ENCODE measurements at regions not wholly inside any gene's neighbourhood (a gene's known extent, or its start where the extent isn't known, plus 50 kb on each side); places are given as distances from the start of the nearest gene placed in this dataset.

DNA sequence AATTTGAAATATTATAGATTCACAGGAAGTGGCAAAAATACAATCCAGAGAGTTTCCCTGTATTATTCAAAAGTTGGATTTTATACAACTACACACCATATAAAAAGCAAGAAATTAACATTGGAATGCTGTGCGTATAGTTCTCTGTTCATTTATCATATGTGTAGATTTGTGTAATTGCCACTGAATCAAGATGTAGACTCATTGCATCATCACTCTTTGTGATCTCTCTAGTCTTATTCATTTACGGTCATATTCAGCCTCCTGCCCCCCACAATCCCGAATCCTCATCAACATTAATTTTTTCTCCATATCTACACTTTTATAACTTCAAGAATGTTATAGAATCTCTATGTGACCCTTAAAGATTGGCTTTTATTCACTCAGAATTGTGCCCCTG is 390.6 kb upstream of the B3GAT1 start:
- TF ChIP-seq CTCF (IDR thresholded peaks at IDR 0.05) (no peak), E2F4 (CRISPR knock-in tag; IDR thresholded peaks at IDR 0.05; ENCODE audit: borderline replicate concordance, low read depth) (no peak), ZBTB43 (CRISPR knock-in tag; IDR thresholded peaks at IDR 0.05) (no peak), ZNF263 (CRISPR knock-in tag; IDR thresholded peaks at IDR 0.05; ENCODE audit: low read depth) (no peak), ETV6 (CRISPR knock-in tag; IDR thresholded peaks at IDR 0.05) (no peak), SMAD3 (CRISPR knock-in tag; IDR thresholded peaks at IDR 0.05; ENCODE audit: borderline replicate concordance) (no peak), ZNF138 (CRISPR knock-in tag; conservative IDR thresholded peaks at IDR 0.05) (no peak), TEAD4 (CRISPR knock-in tag; IDR thresholded peaks at IDR 0.05) (no peak), IRF2 (CRISPR knock-in tag; IDR thresholded peaks at IDR 0.05; ENCODE audit: borderline replicate concordance, low read depth) (no peak), MLX (CRISPR knock-in tag; IDR thresholded peaks at IDR 0.05) (no peak), ATF2 (CRISPR knock-in tag; IDR thresholded peaks at IDR 0.05; ENCODE audit: borderline replicate concordance, low read depth) (no peak), OVOL2 (CRISPR knock-in tag; IDR thresholded peaks at IDR 0.05; ENCODE audit: borderline replicate concordance) (no peak)
- TF ChIP-seq, protein P1, sequence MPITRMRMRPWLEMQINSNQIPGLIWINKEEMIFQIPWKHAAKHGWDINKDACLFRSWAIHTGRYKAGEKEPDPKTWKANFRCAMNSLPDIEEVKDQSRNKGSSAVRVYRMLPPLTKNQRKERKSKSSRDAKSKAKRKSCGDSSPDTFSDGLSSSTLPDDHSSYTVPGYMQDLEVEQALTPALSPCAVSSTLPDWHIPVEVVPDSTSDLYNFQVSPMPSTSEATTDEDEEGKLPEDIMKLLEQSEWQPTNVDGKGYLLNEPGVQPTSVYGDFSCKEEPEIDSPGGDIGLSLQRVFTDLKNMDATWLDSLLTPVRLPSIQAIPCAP (CRISPR knock-in tag; IDR thresholded peaks at IDR 0.05): no peak
- TF ChIP-seq, protein P2, sequence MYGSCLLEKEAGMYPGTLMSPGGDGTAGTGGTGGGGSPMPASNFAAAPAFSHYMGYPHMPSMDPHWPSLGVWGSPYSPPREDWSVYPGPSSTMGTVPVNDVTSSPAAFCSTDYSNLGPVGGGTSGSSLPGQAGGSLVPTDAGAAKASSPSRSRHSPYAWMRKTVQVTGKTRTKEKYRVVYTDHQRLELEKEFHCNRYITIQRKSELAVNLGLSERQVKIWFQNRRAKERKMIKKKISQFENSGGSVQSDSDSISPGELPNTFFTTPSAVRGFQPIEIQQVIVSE (CRISPR knock-in tag; IDR thresholded peaks at IDR 0.05; ENCODE audit: borderline replicate concordance): no peak

All from WTC11 (cell line).